ENCODE measurements at regions not wholly inside any gene's neighbourhood (a gene's known extent, or its start where the extent isn't known, plus 50 kb on each side); places are given as distances from the start of the nearest gene placed in this dataset.

DNA sequence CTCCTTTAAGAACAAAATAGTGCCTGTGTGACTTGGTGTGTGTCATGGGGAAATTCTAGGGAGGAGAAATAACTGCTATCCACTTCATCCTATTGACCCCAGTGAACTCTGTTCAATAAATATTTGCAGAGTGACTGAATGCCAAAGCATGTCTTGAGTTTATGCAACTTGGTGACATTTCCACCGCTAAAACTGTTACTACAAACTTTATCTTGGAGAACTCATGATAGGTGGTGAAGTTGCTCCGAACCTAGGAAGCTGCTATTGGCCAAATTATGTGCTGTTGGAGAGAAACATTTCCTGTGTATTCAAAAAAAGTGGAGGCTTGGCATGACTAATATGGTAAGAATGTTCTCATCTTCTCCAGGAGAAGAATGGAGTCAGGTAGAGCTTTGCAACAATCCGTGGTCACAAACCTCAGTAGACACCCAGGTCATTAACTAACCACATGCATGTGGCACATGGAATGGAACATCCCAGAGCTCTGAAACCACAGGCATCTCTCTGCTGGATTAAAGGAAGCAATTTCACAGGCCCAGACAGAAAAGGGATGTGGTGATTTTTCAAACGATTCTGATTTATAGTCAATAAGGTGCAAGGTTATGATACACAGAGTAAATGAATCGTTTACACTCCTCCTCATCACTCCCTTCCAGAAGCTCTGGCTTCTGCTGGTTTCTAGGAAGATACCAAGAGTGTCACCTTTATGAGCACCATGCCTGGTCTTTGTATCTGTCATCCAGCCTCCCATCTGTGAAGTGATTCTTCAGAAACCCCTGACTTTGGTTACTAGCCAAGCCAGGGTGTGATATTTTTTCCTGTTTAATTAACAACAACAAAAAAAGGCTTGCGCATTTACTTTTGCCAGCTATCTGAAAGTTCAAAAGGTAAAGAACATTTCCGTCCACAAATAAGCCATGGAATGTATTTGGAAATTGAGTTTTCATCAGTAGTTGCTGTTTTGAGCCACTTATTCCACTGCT lies 361.1 kb downstream of the TGFB2 start:
- no peak overlapping the region for H3K4me3 ChIP-seq (replicated peaks in 1 of 2; ENCODE audit: low read depth in 2 of 2, low read length in 2 of 2)
- TF ChIP-seq, protein P1, sequence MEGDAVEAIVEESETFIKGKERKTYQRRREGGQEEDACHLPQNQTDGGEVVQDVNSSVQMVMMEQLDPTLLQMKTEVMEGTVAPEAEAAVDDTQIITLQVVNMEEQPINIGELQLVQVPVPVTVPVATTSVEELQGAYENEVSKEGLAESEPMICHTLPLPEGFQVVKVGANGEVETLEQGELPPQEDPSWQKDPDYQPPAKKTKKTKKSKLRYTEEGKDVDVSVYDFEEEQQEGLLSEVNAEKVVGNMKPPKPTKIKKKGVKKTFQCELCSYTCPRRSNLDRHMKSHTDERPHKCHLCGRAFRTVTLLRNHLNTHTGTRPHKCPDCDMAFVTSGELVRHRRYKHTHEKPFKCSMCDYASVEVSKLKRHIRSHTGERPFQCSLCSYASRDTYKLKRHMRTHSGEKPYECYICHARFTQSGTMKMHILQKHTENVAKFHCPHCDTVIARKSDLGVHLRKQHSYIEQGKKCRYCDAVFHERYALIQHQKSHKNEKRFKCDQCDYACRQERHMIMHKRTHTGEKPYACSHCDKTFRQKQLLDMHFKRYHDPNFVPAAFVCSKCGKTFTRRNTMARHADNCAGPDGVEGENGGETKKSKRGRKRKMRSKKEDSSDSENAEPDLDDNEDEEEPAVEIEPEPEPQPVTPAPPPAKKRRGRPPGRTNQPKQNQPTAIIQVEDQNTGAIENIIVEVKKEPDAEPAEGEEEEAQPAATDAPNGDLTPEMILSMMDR (IDR thresholded peaks at IDR 0.05; ENCODE audit: low read depth, low read length): no peak
- DNase-seq (ENCODE audit: low read depth in 2 of 2): peak; percentile 88 to 98

DNA sequence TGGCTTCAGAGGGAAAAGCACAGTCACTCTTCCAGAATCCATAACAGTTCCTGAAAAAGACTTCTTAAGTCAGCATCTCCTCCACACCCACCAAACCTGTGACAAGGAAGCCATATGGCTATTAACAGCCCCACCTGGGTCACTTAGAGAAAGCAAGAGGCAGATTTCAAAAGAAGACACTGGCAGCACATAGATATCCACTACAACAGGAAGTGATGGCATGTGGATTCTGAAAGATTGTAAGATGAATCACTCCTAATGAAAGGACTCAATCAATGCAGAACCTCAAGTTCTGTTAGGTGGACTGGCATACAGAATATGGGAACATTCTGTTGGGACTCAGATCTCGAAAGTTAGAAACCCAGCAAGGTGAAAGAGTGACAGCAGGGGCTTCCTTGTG lies 365.9 kb downstream of the TGFB2 start:
- peak; percentile 15 to 39 for DNase-seq (ENCODE audit: low read depth in 2 of 2)
- TF ChIP-seq, protein P1 (IDR thresholded peaks at IDR 0.05; ENCODE audit: low read depth, low read length): no peak
- H3K4me3 ChIP-seq (replicated peaks in 1 of 2; ENCODE audit: low read depth in 2 of 2, low read length in 2 of 2): no peak overlapping the region

DNA sequence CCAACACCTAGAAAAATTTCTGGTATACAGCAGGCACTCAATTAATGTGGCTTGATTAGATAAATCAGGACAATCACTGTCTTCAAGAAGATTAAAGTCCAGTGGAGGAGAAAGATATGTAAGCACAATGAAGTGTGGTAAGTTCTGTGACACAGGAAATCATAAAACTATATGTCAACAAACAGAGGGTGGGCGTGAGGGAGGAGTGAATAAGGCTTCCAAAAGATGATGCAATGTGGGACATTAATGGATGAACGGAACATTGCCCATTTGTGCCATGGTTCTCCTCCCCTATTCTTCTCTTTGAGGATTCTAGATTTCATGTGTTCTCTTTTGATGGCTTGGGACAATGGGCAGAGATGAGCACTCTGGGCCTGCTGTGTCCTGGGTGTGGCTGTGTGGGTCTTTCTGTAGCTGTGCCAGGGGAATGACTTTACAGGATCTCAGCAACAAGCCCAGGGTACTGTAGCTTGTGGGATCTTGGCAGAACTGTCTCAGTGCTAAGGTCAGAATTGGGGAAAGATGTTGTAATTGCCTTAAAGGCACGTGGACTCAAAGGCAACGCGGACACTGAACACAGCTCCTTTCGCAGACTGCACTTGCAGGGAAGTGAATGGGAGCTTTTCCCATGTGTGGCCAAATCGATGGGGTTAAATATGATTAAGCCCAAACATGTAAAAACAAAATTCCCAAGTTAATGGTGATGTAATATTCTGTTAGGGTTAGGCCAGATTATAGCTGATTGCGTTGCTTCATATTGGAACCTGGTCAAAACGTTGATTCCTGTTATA lies 366.9 kb downstream of the TGFB2 start:
- no peak overlapping the region for H3K4me3 ChIP-seq (replicated peaks in 1 of 2; ENCODE audit: low read depth in 2 of 2, low read length in 2 of 2)
- TF ChIP-seq, protein P1 (IDR thresholded peaks at IDR 0.05; ENCODE audit: low read depth, low read length): no peak
- DNase-seq (ENCODE audit: low read depth in 2 of 2): peak; percentile 33 to 39

DNA sequence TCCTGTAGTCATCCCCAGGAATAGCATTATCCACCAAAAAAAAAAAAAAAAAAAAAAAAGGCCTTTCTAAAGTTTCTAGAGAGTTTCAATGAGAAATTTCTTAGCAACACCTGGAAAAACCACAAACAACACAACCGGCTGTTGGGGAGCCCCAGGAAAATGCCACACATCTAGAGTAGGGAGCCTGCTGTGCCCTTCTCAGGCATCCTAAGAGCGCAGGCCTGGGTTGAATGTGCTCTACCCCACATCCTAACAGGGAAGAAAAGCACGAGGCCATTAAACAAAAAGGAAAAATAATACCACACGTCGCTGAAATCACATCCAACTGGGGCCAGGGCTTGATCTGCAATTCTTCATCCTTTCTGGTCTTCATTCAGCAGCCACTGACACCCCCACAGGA lies 367.5 kb downstream of the TGFB2 start:
- no peak overlapping the region for H3K4me3 ChIP-seq (replicated peaks in 1 of 2; ENCODE audit: low read depth in 2 of 2, low read length in 2 of 2)
- TF ChIP-seq, protein P1 (IDR thresholded peaks at IDR 0.05; ENCODE audit: low read depth, low read length): no peak
- DNase-seq (ENCODE audit: low read depth in 2 of 2): no peak

DNA sequence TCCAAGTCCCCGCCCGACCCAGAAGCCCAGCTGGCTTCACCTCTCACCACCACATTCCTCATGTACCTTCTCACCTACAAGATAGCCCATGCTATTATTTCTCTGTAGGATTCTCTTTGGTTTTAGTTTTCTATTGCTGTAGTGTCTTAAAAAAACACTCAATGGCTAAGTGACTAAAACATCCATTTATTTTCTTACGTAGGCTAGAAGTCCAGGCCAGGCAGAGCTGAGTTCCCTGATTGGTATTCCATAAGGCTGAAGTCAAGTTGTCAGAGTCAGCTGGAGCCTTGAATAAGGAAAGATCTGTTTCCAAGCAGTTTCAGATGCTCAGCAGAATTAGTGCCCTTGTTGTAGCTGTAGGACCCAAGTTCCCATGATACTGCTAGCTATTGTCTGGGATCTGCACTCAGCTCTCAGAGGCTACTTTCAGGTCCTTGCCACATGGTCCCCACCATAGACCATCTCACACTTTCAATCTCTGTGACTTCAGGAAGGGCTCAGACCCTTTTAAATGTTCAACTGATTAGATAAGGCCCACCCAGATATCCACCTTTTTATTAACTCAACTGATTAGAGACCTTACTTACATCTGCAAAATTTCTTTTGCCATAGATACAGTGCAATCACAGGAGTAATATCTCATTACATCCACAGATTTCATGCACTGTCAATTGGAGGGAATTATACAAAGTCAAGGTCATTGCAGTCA lies 371.0 kb downstream of the TGFB2 start:
- TF ChIP-seq, protein P1 (IDR thresholded peaks at IDR 0.05; ENCODE audit: low read depth, low read length): no peak
- DNase-seq (ENCODE audit: low read depth in 2 of 2): no peak
- H3K4me3 ChIP-seq (replicated peaks in 1 of 2; ENCODE audit: low read depth in 2 of 2, low read length in 2 of 2): no peak overlapping the region

DNA sequence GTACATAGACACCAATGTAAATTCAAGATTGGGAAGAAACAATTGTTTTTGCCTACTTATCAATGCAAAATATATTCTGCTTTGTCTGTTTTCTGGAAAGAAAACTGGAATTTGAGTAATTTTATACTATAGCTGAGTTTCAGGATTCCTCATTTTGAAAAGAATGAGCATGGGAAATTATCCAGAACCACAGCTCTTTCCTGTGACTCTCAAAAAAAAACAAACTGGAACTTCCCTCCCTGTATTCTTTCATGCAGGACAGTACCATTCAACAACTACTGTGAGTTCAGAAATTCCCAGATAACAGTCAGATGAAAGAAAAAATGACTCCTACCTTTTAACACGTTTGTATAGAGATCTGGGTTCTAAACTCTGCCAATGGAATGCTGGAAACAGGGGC lies 372.4 kb downstream of the TGFB2 start:
- peak; percentile 45 to 51 for DNase-seq (ENCODE audit: low read depth in 2 of 2)
- no peak overlapping the region for H3K4me3 ChIP-seq (replicated peaks in 1 of 2; ENCODE audit: low read depth in 2 of 2, low read length in 2 of 2)
- TF ChIP-seq, protein P1 (IDR thresholded peaks at IDR 0.05; ENCODE audit: low read depth, low read length): no peak
